H9 (cell line): ENCODE measurements at regions not wholly inside any gene's neighbourhood (a gene's known extent, or its start where the extent isn't known, plus 50 kb on each side); places are given as distances from the start of the nearest gene placed in this dataset.

ENCODE experiments used
- DNase-seq: peaks from one replicate; pipeline ENCODE4 v3.0.0-alpha.2; 2017
- H2AFZ ChIP-seq: one replicate; pipeline ENCODE4 v1.6.1; 2013; ENCODE audit warnings: mild to moderate bottlenecking, low read length, control low read depth, moderate library complexity
- H2AK5ac ChIP-seq: 2 replicates; pipeline ENCODE4 v1.6.1; 2013; ENCODE audit warnings: low read length, control low read depth, mixed read lengths; ENCODE audit not compliant: insufficient read length
- H2BK120ac ChIP-seq: one replicate; pipeline ENCODE4 v1.6.1; 2013; ENCODE audit warnings: low read depth, mild to moderate bottlenecking, low read length, control low read depth, inconsistent platforms; ENCODE audit not compliant: poor library complexity, severe bottlenecking
- H2BK12ac ChIP-seq: 2 replicates; pipeline ENCODE4 v1.6.1; 2013; ENCODE audit warnings: low read length, control low read depth, mixed read lengths, low read depth; ENCODE audit not compliant: insufficient read length
- H2BK15ac ChIP-seq: 2 replicates; pipeline ENCODE4 v1.6.1; 2013; ENCODE audit warnings: low read depth, low read length, control low read depth
- H2BK20ac ChIP-seq: one replicate; pipeline ENCODE4 v1.6.1; 2013; ENCODE audit warnings: low read depth, mild to moderate bottlenecking, low read length, control low read depth, inconsistent platforms; ENCODE audit not compliant: poor library complexity, severe bottlenecking
- H2BK5ac ChIP-seq: 2 replicates; pipeline ENCODE4 v1.6.1; 2013; ENCODE audit warnings: low read length, control low read depth, mixed read lengths; ENCODE audit not compliant: insufficient read length
- H3K14ac ChIP-seq: 2 replicates; pipeline ENCODE4 v1.6.1; 2013; ENCODE audit warnings: low read length, control low read depth; ENCODE audit not compliant: insufficient read depth
- H3K18ac ChIP-seq: 2 replicates; pipeline ENCODE4 v1.6.1; 2013; ENCODE audit warnings: low read depth, mild to moderate bottlenecking, mixed read lengths, low read length, control low read depth; ENCODE audit not compliant: insufficient read length
- H3K23ac ChIP-seq: 2 replicates; pipeline ENCODE4 v1.6.1; 2013; ENCODE audit warnings: low read length, control low read depth, mixed read lengths, low read depth; ENCODE audit not compliant: insufficient read length
- H3K23me2 ChIP-seq: 2 replicates; pipeline ENCODE4 v1.6.1; 2013; ENCODE audit warnings: low read depth, mild to moderate bottlenecking, mixed read lengths, low read length, control low read depth; ENCODE audit not compliant: insufficient read length, poor library complexity, severe bottlenecking
- H3K27ac ChIP-seq: 2 replicates; pipeline ENCODE4 v1.5.1; 2013; ENCODE audit warnings: low read length, control low read depth, mixed read lengths, low read depth; ENCODE audit not compliant: insufficient read length
- H3K27me3 ChIP-seq: 2 replicates; pipeline ENCODE4 v1.6.1; 2013; ENCODE audit warnings: low read length, control low read depth, inconsistent platforms; ENCODE audit not compliant: insufficient read depth
- H3K4ac ChIP-seq: 2 replicates; pipeline ENCODE4 v1.6.1; 2013; ENCODE audit warnings: low read depth, mild to moderate bottlenecking, control low read depth, inconsistent platforms, low read length, moderate library complexity
- H3K4me1 ChIP-seq: 2 replicates; pipeline ENCODE4 v1.6.1; 2013; ENCODE audit warnings: low read length, control low read depth, inconsistent platforms; ENCODE audit not compliant: insufficient read depth
- H3K4me2 ChIP-seq: 2 replicates; pipeline ENCODE4 v1.6.1; 2013; ENCODE audit warnings: low read length, control low read depth, mixed read lengths; ENCODE audit not compliant: insufficient read length, insufficient read depth
- H3K56ac ChIP-seq: 2 replicates; pipeline ENCODE4 v1.6.1; 2013; ENCODE audit warnings: low read depth, mild to moderate bottlenecking, mixed read lengths, low read length, control low read depth; ENCODE audit not compliant: insufficient read length
- H3K79me1 ChIP-seq: 2 replicates; pipeline ENCODE4 v1.6.1; 2013; ENCODE audit warnings: low read depth, mild to moderate bottlenecking, moderate library complexity, low read length, control low read depth, inconsistent platforms; ENCODE audit not compliant: insufficient read depth, poor library complexity, severe bottlenecking
- H3K79me2 ChIP-seq: 2 replicates; pipeline ENCODE4 v1.6.1; 2013; ENCODE audit warnings: low read length, control low read depth, inconsistent platforms; ENCODE audit not compliant: insufficient read depth
- H3K9ac ChIP-seq: 2 replicates; pipeline ENCODE4 v1.6.1; 2013; ENCODE audit warnings: low read length, control low read depth, mixed read lengths; ENCODE audit not compliant: insufficient read length; ENCODE audit errors: extremely low read depth
- H3K9me3 ChIP-seq: one replicate; pipeline ENCODE4 v1.6.1; 2013; ENCODE audit warnings: low read depth, low read length, inconsistent platforms; ENCODE audit not compliant: control insufficient read depth
- H3T11ph ChIP-seq: one replicate; pipeline ENCODE4 v1.6.1; 2013; ENCODE audit warnings: mild to moderate bottlenecking, low read length, control low read depth, inconsistent platforms
- H4K20me1 ChIP-seq: one replicate; pipeline ENCODE4 v1.6.1; 2013; ENCODE audit not compliant: control insufficient read depth, insufficient read length, insufficient read depth
- H4K5ac ChIP-seq: 2 replicates; pipeline ENCODE4 v1.6.1; 2013; ENCODE audit warnings: low read depth, mild to moderate bottlenecking, mixed read lengths, low read length, control low read depth; ENCODE audit not compliant: insufficient read length
- H4K8ac ChIP-seq: replicated peaks from 2 replicates; pipeline ENCODE4 v1.6.1; 2013; ENCODE audit warnings: low read length, control low read depth, mixed read lengths, low read depth; ENCODE audit not compliant: insufficient read length
- H4K91ac ChIP-seq: 2 replicates; pipeline ENCODE4 v1.6.1; 2013; ENCODE audit warnings: low read depth, mild to moderate bottlenecking, moderate library complexity, mixed read lengths, low read length, control low read depth; ENCODE audit not compliant: insufficient read length
- H3K27ac Mint-ChIP-seq, 3 experiments: 2 replicates in 2 of 3; 3 replicates in 1 of 3; pipeline ENCODE4 v1.8.0; 2020 to 2021; ENCODE audit warnings: mixed read lengths in 3 of 3, mild to moderate bottlenecking in 1 of 3, moderate library complexity in 1 of 3
- H3K27me3 Mint-ChIP-seq: 2 replicates; pipeline ENCODE4 v1.8.0; 2021; ENCODE audit warnings: low read depth, mild to moderate bottlenecking, moderate library complexity, mixed read lengths
- H3K36me3 Mint-ChIP-seq, 3 experiments: 2 replicates in 2 of 3; 3 replicates in 1 of 3; pipeline ENCODE4 v1.8.0; 2020 to 2021; ENCODE audit warnings: low read depth in 3 of 3, mixed read lengths in 3 of 3; ENCODE audit not compliant: insufficient read depth in 1 of 3
- H3K4me1 Mint-ChIP-seq, 2 experiments: 2 replicates each; pipeline ENCODE4 v1.8.0; 2020; ENCODE audit warnings: mixed read lengths in 2 of 2
- H3K4me3 Mint-ChIP-seq, 2 experiments: 2 replicates in 1 of 2; 3 replicates in 1 of 2; pipeline ENCODE4 v1.8.0; 2020 to 2021; ENCODE audit warnings: mild to moderate bottlenecking in 2 of 2, mixed read lengths in 2 of 2, moderate library complexity in 1 of 2
- H3K9me3 Mint-ChIP-seq, 2 experiments: 2 replicates in 1 of 2; 3 replicates in 1 of 2; pipeline ENCODE4 v1.8.0; 2020; ENCODE audit warnings: mild to moderate bottlenecking in 2 of 2, mixed read lengths in 2 of 2, moderate library complexity in 1 of 2
- WGBS: extraction: QIAGEN DNeasy Blood & Tissue Kit; methylation state at CpG from one replicate; pipeline ENCODE4 v1.1.7; 2013; ENCODE audit warnings: missing lambda C conversion rate, low lambda C conversion rate, mixed read lengths; ENCODE audit not compliant: insufficient read length; ENCODE audit errors: extremely low coverage; 5-methylcytosine and 5-hydroxymethylcytosine counted together
- TF ChIP-seq, protein P1 (sequence below): fragments of 200-600 bp; sonication (generic); conservative IDR thresholded peaks from 3 replicates; pipeline ENCODE4 v1.8.0; 2021; ENCODE audit warnings: antibody characterized with exemption, mild to moderate bottlenecking

DNA sequence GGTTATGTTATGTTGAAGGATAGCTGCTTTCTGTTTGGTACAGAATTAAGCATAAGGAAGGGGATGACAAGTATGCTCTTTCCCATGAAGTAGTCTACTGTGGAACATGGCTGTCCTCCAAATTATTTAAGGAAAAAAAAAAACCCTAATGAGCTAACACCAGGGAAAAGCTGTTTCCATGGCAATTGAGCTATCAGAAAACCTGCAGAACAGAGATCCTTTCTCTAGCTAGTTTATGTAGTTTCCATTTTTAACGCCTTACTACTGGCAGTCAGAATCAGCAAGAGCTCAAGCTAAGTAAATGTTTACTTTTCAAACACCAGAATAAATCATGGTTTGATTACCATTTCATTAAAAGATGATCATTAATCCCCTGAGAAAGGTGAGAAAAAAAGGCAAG lies 287.4 kb upstream of the TARS1 start:
- no CpG with 5 or more reads among the region's 1 CpG for WGBS
- H3K27me3 Mint-ChIP-seq = no peaks in the 10 kb centered on the region

More for the DNA sequence above, 287.4 kb upstream of the TARS1 start:
- no peaks in the 10 kb centered on the region; a peak in 1 of 5 replicates for H3K9me3 Mint-ChIP-seq
- Histone ChIP-seq H3K9me3 (no peaks in the 10 kb centered on the region), H3K14ac (no peak overlapping the region), H2BK12ac (no peak overlapping the region), H2BK120ac (no peak overlapping the region), H2AFZ (no peak overlapping the region), H2BK15ac (no peak overlapping the region), H3K79me1 (no peaks in the 10 kb centered on the region), H3K4ac (no peak overlapping the region), H4K91ac (no peak overlapping the region), H3K79me2 (no peaks in the 10 kb centered on the region), H3K23ac (no peak overlapping the region), H2BK20ac (no peak overlapping the region), H3K18ac (no peak overlapping the region), H4K20me1 (no peaks in the 10 kb centered on the region), H3T11ph (no peak overlapping the region), H2BK5ac (no peak overlapping the region), H3K4me2 (no peak overlapping the region), H3K4me1 (no peaks in the 10 kb centered on the region), H4K8ac (no peak overlapping the region), H3K23me2 (no peaks in the 10 kb centered on the region), H3K27me3 (no peaks in the 10 kb centered on the region), H2AK5ac (no peak overlapping the region), H3K9ac (no peak overlapping the region), H3K56ac (no peak overlapping the region), H4K5ac (no peak overlapping the region), H3K27ac (no peak overlapping the region)
- H3K4me1 Mint-ChIP-seq = no peaks in the 10 kb centered on the region
- no peak overlapping the region for H3K4me3 Mint-ChIP-seq
- no peaks in the 10 kb centered on the region for H3K36me3 Mint-ChIP-seq
- H3K27ac Mint-ChIP-seq = no peak overlapping the region
- TF ChIP-seq, protein P1, sequence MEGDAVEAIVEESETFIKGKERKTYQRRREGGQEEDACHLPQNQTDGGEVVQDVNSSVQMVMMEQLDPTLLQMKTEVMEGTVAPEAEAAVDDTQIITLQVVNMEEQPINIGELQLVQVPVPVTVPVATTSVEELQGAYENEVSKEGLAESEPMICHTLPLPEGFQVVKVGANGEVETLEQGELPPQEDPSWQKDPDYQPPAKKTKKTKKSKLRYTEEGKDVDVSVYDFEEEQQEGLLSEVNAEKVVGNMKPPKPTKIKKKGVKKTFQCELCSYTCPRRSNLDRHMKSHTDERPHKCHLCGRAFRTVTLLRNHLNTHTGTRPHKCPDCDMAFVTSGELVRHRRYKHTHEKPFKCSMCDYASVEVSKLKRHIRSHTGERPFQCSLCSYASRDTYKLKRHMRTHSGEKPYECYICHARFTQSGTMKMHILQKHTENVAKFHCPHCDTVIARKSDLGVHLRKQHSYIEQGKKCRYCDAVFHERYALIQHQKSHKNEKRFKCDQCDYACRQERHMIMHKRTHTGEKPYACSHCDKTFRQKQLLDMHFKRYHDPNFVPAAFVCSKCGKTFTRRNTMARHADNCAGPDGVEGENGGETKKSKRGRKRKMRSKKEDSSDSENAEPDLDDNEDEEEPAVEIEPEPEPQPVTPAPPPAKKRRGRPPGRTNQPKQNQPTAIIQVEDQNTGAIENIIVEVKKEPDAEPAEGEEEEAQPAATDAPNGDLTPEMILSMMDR = no peak
- no peak for DNase-seq
